Dermis blood vessel endothelial cell (primary cell): ENCODE measurements at regions not wholly inside any gene's neighbourhood (a gene's known extent, or its start where the extent isn't known, plus 50 kb on each side); places are given as distances from the start of the nearest gene placed in this dataset.
A peak's percentile ranks its signal among the peaks of the same experiment; 100 is the strongest.

Experiments
- DNase-seq: peaks from one replicate; pipeline ENCODE4 v3.0.0; 2010

DNA sequence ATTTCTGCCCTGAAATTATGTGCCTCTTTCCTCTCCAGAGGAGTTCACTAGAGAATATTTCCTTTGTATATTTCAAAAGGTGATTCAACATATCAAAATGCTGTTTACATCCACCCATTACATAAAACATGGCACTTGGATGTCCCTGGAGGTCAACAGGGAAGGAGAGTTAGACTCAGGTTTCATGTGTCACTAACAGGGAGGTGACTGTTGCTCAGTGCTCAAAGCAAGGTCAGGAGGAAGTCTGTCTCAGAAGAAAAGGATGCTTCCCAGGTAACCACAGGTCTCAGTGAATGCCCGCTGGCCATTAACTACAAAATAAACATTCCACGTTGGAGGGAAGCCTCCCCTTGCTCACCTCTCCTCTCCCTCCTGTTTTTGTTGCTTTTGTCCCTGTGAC, 198.6 kb downstream of the AXIN2 start:
- DNase-seq, result no peak

DNA sequence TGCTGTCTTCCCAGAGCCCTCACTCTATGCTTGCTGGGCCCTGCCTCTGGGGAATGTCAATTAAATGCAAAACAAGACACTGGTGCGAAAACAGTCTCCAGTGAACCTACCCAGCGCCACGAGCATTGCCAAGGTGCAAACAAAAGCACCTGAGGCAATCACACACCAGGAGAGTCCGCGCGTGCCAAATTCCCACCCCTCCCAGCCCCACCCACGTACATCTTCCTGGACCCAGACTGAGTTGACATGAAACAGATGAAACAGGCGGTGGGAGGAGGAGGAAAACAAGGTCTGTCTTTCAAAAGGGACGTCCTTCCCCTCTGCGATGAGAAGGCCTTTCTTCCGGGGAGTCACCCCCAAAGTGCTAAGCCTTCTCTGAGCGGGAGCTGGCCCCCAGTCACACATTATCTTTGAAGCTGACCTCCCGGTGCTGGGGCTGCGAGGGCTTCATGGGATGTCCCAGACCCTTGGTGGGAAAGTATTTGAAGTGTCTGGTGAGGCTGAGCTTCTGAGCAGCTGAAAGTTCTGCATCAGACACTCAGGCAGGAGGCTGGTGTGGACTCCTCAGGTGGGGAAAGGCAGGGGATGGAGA, 200.4 kb downstream of the AXIN2 start:
- no peak for DNase-seq

DNA sequence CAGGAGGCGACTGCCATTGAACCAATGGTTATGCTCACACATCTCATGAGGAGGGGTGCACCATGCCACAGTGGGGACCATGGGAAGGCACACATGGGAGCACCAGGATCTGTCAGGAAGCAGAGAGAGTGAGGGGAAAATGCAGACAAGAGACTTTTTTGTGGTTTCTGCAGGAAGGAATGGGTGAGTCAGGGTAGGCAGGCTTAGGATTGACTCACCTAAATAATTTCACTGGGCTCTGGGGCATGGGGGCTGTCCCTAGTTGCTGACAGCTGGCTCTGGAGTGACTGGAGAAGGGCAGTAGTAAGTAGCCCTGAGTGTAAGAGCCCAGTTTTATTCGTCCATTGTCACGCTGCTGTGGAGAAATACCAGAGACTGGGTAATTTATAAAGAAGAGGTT, 202.4 kb downstream of the AXIN2 start:
- DNase-seq, result peak; percentile 67

DNA sequence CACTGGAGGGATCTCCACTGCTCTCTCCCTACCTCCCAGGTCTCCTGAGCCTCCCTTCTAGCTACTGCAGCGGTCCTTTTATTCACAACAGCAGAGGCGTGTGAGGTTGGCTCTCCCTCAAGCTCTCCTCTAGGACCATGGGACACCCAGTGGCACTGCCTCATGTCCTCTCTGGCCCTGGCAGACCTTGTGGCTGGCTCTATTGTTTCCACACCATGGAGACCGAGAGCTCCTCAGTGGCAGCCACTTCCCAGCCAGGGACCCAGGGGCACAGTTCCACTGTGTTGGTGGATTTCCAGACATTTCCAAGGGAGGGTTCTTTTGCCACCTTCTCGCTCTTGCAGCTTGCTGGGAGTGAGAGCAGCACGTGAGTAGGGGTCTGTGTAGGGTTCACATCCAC, 204.9 kb downstream of the AXIN2 start:
- no peak for DNase-seq

DNA sequence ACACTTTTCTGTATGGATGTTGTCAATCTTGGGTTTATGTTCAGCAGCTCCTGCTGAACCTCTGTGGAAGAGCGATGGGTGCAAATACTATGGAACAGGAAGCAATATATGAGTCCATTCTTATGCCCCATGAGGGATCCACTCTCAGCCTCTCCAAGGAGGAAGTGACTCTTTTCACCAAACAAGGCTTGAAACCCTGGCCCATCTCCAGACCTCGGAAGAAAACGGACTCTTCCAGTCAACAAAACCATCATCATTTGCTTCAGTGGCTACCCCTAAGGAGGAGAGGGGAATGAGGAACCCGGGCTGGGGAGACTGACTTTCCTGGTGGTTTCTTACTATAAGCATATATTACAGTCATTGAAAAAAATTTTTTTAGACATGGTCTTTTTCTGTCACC, 206.2 kb downstream of the AXIN2 start:
- peak; percentile 9 for DNase-seq

DNA sequence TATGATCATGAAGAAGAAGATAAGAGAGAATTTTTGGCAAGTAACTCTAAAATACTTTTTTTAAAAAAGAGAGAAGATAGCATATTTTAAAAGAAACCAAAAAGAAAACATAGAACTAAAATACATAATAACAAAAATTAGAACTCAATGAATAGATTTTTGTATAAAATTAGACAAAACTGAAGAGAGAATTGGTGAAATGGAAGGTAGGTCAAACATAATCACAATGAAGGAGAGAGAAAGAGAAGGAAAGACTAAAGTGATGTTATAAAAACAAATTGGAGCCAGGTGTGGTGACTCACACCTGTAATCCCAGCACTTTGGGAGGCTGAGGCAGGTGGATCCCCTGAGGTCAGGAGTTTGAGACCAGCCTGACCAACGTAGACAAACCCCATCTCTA, 211.5 kb downstream of the AXIN2 start:
- DNase-seq, result no peak

DNA sequence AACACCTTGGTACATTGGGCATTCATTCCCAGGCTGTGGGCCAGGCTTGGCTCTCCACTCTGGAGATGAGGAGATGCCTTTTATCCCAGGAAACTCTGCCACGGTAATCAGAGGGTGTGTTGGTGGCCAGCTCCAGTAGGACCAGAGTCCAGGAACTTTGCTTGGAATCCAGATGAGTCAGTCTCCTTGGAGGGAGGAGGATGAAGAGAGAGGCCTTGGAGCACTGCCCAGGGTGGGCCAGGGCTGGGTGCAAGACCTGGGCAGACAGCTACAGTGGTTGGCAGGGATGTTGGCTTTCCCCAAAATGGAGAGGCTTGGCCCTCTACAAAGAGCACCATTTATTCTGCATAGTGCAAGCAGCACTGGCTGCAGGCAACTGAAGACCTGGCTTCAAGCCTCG, 209.0 kb downstream of the RGS9 start:
- no peak for DNase-seq

DNA sequence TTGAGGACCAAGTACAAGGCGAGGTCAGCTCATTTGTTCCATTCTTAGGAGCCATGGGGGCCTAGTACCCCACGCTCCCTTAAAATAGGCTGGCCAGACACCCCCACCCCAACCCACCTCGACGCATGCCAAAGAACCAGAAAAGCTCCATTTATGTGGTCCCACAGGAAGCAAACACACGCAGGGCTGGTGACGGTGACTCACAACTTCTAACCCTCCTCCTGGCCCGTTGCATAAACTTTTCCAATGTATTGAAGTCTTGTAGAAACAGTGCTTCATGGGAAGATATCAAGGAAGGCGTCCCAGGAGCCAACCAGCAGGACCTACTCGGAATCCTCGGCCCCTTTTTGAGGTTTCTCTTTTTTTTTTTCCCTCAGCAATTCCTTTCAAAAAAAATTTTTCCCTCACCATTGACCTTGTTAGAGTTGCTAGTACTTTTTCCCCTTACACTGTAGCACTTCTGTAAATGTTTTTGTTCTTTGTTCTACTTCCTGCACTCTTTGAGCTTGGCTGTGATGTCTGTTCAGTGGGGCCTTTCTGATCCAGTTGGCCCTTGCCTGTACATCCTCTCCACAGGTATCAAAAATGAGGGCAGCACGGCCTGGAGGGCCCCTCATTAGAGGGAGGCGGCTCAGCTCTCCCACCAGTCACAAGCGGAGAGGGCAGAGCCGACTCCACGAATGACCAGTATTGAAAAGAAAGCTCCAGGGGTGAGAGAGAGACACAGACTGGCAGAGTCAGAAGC, 208.3 kb downstream of the RGS9 start:
- peak; percentile 71 for DNase-seq

DNA sequence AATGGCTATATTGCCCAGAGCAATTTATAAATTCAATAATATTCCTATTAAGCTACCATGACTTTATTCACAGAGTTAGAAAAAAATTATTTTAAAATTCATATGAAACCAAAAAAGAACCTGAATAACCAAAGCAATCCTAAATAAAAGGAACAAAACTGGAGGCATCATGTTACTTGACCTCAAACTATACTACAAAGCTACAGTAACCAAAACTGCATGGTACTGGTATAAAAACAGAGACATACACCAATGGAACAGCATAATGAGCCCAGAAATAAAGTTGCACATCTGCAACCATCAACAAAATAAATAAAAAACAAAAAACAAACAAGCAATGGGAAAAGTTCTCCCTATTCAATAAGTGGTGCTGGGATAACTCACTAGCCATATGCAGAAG, 203.2 kb downstream of the RGS9 start:
- DNase-seq, result no peak

DNA sequence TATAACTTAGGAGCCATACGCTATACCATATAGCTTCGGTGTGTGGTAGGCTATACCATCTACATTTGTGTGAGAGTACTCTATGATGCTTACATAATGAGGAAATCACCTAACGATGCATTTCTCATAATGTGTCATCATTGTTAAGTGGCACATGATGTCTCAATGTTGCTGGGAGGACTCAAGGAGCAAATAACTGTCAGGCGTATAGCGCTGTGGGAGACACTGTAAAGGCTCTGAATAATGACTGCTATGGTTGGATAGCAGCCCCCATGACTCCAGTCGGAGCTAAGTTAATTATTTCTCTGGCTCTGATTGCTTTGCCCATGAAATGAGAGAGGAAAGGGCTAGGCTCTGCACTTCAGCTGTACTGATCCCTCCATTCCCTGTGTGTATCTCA, 197.2 kb downstream of the RGS9 start:
- DNase-seq, result no peak

DNA sequence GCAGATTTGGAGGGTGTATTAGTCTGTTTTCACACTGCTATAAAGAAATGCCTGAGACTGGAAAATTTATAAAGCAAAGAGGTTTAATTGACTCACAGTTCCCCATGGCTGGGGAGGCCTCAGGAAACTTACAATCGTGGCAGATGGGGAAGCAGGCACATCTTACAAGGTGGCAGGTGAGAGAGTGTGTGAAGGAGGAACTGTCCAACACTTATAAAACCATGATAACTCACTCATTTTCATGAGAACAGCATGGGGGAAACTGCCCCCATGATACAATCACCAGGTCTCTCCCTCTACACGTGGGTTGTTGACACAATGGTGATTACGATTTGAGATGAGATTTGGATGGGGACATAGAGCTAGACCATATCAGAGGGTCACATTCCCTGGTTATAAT, 195.6 kb downstream of the RGS9 start:
- no peak for DNase-seq

DNA sequence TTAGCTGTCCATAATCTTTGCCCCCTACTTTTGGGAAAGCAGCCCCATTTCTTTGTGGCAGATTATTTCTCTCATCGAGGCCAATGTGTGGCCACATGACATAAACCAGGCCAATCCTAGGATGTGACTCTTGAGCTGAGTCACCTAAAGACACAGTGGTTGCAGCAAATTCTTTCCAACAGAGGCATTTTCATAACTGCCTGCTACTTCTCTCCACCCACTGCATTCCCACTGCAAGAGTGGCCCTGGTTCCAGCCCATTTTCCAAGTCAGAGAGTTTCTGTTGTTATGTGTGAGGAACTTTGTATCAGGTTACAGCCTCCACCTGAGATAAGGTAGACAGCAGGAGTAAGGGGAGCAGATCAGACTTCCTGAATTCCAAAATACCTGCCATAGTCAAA, 195.2 kb downstream of the RGS9 start:
- DNase-seq, result no peak

DNA sequence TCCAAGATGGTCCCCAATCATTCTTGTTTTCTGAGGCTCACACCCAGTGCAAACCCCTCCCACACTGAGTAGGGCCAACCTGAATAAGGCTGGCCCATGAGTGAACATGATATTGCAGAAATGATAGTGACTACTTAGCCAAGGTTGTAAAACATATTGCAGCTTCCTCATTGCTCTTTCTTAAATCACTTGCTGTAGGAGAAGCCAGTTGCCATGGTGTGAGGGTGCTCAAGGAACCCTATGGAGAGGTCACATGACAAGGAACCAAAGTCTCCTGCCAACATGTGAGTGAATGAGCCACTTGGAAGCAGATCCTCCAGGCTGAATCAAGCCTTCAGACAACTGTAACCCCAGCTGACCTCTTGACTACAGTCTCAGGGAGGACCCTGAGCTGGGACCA, 191.4 kb downstream of the RGS9 start:
- no peak for DNase-seq

DNA sequence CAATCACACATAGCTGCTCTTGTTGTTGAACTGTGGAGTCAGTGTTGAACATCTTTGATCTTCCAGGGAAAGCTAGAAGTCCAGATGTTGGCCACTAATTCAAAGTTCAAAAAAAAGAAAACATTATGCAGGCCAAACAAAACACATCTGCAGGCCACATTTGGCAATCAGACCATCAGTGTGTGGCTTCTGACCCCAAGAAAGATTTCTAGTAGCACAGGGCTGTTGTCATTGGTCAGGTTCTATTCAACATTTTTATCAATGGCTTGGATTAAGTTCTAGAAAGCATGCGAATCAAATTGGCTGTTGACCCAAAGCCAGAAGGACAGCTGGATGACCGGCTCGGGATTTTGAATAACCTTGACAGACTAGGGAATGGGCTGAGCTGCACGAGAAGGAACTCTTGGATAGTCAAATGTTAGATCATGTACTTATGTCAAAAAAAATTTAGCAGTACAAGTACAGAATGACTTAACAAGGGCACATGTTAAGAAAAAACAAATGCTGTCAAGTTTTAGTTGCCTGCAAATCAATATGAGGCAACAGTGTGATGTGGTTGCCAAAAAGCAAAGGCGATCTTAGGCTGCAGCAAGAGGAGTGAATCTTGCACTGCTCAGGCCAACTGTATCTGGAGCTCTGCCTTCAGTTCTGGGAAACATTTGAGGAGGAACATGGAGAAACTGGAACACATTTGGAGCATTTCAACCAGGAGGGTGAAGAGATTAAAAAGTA, 187.6 kb downstream of the RGS9 start:
- DNase-seq, result no peak

DNA sequence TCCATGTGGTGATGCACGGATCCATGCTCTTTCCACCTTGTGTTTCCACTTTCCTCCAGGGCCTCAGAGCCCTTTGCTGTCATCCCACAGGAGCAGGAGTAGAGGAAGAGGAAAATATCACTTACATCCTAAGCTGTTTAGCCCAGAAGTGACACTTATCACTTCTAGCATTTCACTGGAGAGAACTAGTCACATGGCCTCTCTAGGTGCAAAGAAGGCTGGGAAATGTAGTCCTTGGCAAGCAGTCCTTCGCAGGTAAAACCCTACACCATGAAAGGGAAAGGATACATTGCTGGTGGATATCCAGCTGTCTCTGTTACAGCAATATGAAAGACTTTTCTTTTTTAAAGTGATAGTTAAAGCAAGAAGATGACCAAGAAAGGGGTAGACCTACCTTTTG, 185.9 kb downstream of the RGS9 start:
- DNase-seq, result no peak

DNA sequence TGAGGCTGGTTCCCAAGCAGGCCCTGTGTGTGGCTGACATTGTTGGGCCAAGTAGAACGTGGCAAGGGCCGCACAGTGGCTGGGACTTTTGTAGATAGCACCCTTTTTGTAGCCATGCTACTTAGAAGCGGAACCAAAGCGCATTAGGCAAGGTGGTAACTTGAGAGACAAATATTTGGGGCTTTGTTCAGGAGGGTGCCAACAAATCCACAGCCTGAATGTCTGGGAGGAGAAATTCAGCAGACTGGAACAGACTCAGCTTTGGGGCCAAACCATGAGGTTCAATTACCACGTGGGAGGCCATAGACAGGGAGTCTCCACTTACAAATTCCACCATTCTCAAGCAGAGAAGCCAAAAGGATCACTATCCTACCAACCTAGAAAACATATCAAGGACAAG, 183.7 kb downstream of the RGS9 start:
- DNase-seq, result no peak

DNA sequence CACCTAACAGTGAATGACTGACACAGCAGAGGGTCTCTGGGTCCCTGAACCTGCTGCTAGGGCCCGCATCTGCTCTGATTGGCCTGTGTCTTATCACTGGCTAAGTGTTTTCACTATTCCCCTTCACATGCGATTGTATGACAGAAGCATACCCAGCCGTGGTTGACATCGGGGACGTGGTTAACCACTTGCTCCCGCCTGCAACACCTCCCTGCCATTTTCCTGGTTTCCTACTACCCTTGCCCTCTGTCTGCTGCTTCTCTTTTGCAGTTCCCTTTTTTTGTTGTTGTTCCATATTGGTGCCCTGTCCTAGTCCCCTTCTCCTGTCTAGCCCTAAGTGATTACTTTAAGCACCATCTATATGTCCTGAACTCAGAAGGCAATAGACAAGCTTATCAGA, 177.0 kb downstream of the RGS9 start:
- DNase-seq, result no peak

DNA sequence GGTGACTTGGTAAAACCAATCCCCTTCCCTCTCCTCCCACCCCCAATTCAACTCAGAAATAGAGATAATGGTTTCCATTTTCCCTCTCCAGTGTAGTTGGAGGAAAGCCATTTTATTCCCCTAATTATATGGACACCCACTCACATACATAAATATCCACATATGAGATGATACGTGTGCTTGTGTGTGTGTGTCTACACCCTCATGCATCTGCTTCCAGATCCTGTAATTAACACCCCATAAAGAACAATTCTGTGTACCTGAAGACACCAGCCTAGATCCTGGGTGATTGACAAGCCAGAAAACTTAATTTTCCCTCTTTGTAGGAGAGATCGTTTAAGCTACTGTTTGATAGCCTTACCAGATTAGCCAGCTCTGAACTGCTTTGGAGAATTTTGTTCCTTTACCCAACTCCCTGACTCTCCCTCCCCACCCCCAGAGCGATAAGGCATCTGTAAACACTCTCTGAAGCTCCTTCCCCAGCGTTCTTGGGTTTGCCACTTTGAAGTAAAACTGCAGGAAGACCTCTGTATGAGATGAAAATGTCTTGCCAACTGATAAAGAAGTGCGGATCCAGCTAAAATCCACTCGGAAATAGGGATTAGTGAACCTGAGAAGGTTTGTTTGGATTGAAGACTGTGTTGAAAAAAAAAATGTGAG, 175.7 kb downstream of the RGS9 start:
- no peak for DNase-seq

DNA sequence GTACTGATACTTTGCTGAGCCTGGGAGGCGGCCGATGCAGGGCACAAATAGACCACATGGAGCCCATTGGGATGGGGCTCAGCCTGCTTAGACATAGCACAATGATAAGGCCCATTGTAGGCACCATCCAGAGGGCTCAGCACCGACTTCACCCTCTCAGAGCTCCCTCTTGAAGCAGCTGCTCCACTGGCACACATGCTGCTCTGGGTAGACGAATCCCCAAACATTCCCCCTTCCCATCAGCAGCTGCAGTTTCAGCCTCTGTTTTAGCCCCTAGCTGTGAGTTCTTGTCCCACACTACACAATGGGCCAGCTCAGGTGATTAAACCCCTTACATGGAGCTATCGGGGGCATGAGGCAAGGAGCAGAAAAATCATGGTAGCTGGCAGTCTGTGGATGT, 174.1 kb downstream of the RGS9 start:
- no peak for DNase-seq

DNA sequence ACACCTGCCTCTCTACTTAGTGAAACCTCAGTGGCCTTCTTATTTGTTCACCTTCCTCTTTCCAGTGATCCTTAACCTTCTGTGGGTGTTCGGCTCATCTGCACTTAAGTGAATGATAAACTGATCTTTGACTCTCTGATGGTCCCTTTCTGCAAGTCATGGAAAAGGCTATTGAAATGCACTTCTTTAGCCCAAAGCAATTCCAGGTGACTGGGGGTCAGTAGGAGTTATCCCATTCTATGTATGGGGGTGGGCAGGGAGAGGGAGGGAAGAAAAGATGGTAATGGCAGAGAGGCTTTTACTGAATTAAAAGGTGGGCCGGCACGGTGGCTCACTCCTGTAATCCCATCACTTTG, 170.8 kb downstream of the RGS9 start:
- no peak for DNase-seq

DNA sequence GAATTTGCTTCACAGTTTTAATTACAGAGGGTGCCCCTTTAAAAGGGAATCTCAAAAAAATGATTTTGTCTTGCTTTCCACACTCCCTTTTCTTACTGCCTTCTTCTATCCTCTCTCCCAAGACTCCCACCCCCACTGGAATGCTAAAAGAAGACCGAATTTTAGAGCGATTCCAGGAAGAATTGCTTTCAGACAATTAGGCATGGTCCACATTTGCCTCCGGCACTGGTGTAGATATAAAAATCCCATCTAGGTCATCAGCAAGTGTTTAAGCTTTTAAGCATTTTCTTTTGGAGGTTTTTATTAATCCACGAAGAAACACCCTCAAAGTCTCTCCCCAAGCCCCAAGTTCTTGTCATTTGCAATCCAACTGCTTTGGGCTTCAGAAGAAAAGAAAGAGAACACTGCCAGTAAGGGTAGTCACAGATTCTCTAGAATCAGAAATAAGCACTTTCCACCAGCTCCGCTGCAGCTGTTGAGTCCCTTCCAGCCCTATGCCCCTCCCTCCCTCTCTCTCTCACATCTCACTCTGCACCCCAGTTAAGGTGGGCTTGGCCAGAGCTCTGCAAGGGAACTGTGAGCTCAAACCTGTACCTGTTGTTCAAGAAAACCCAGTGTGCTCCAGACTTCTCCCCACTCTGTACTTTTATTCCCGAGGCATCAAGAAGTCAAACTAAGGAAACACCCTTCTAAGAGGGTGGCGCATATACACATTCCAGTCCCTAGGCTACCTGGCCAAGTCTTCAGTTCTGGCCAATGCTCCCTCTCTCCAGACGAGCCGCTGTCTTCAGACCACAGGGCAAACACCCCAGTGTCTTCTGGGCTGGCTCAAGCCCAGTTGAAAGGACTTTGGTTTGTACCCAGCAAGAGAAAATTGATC, 170.2 kb downstream of the RGS9 start:
- no peak for DNase-seq

DNA sequence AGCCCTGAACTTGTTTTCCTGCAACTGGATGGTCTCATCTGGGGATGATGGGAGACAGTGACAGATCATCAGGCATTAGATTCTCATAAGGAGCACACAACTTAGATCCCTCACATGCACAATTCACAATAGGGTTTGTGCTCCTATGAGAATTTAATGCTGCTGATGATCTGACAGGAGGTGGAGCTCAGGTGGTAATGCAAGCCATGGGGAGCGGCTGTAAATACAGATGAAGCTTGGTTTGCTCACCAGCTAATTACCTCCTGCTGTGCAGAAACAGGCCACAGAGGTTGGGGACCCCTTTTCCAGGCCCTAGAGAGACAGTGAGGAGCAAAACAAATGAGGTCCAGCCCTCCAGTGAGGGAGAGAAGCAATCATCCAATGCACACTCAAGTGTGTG, 168.6 kb downstream of the RGS9 start:
- DNase-seq, result no peak

DNA sequence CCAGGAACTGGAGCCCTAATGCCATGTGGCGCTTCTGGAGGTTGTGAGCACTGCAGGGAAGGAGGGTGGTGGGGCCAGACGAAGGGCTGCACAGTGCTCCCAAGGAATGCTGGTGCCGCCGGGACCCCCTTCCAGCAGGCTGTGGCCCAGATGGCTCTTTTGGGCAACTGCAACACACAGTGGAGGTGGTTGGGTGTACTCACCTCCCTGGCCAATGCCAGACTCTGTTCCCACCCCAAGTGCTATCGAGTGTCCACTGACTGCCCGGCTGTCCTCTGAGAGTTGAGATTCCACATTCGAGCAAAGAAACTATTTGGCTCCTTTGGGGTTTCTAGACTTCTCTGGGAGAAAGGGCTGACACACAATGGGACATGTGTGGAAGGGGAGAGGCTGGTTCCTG, 167.9 kb downstream of the RGS9 start:
- DNase-seq, result no peak
